HepG2 (cell line): ENCODE measurements at regions not wholly inside any gene's neighbourhood (a gene's known extent, or its start where the extent isn't known, plus 50 kb on each side); places are given as distances from the start of the nearest gene placed in this dataset.

Source experiments
- HNF4A ChIP-seq: sonication (generic); formaldehyde crosslinking; IDR thresholded peaks from 2 replicates; pipeline ENCODE4 v1.4.0; 2020; ENCODE audit warnings: missing genetic modification reagents
- HOXA5 ChIP-seq: sonication (generic); formaldehyde crosslinking; IDR thresholded peaks from 2 replicates; pipeline ENCODE4 v1.4.0; 2020; ENCODE audit warnings: missing genetic modification reagents
- KLF11 ChIP-seq: IDR thresholded peaks from 2 replicates; pipeline ENCODE4 v1.6.1; 2016; ENCODE audit warnings: missing compliant biosample characterization
- NFKBIZ ChIP-seq: IDR thresholded peaks from 2 replicates; pipeline ENCODE4 v1.6.1; 2018; ENCODE audit warnings: missing genetic modification reagents, missing compliant biosample characterization
- POLR2A ChIP-seq, 2 experiments: IDR thresholded peaks; 2 replicates each; pipeline ENCODE4 v1.6.1; 2011; ENCODE audit warnings: low read depth in 2 of 2, low read length in 2 of 2, mild to moderate bottlenecking in 1 of 2, moderate library complexity in 1 of 2; ENCODE audit not compliant: insufficient read depth in 1 of 2
- POLR2AphosphoS2 ChIP-seq: IDR thresholded peaks from 2 replicates; pipeline ENCODE4 v1.6.1; 2011; ENCODE audit warnings: low read depth, low read length, improper control_type of control experiment
- SP2 ChIP-seq: sonication (generic); formaldehyde crosslinking; IDR thresholded peaks from 2 replicates; pipeline ENCODE4 v1.5.1; 2020; ENCODE audit warnings: mild to moderate bottlenecking, missing genetic modification reagents
- ZNF326 ChIP-seq: sonication (generic); formaldehyde crosslinking; IDR thresholded peaks from 2 replicates; pipeline ENCODE4 v1.4.0; 2020; ENCODE audit warnings: missing genetic modification reagents, borderline replicate concordance
- TF ChIP-seq, protein P1 (sequence below), 2 experiments: IDR thresholded peaks; 2 replicates each; pipeline ENCODE4 v1.6.1; 2011 to 2012; ENCODE audit warnings: low read length in 2 of 2, borderline replicate concordance in 1 of 2, low read depth in 1 of 2, mild to moderate bottlenecking in 1 of 2, moderate library complexity in 1 of 2
- TF ChIP-seq, protein P2 (sequence below): sonication (generic); formaldehyde crosslinking; IDR thresholded peaks from 2 replicates; pipeline ENCODE4 v1.5.0; 2020; ENCODE audit warnings: mild to moderate bottlenecking, missing genetic modification reagents, moderate library complexity
- TF ChIP-seq, protein P3 (sequence below), 2 experiments: sonication (generic) in 1 of 2; formaldehyde crosslinking in 1 of 2; IDR thresholded peaks; 2 replicates each; pipeline versions ENCODE4 v1.5.1 to v1.6.1; 2011 to 2020; ENCODE audit warnings: borderline replicate concordance in 1 of 2, low read depth in 1 of 2, low read length in 1 of 2, mild to moderate bottlenecking in 1 of 2, missing genetic modification reagents in 1 of 2, moderate library complexity in 1 of 2
- TF ChIP-seq, protein P4 (sequence below): fragments of 450-650 bp; IDR thresholded peaks from 2 replicates; pipeline ENCODE4 v1.6.1; 2017; ENCODE audit warnings: mild to moderate bottlenecking

DNA sequence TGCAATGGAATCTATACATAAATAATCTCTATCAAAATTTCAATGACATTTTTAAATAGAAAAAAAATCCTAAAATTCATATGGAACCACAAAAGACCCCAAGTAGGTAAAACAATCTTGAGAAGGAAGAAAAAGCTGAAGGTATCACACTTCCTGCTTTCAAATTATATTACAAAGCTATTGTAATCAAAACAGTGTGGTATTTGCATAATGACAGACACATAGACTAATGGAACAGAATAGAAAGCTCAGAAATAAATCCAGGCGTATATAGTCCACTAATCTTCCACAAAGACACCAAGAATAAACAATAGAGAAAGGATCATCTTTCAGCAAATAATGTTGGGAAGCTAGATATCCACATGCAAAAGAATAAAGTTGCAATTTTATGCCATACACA lies 699.8 kb upstream of the ID2 start:
- TF ChIP-seq, protein P1, sequence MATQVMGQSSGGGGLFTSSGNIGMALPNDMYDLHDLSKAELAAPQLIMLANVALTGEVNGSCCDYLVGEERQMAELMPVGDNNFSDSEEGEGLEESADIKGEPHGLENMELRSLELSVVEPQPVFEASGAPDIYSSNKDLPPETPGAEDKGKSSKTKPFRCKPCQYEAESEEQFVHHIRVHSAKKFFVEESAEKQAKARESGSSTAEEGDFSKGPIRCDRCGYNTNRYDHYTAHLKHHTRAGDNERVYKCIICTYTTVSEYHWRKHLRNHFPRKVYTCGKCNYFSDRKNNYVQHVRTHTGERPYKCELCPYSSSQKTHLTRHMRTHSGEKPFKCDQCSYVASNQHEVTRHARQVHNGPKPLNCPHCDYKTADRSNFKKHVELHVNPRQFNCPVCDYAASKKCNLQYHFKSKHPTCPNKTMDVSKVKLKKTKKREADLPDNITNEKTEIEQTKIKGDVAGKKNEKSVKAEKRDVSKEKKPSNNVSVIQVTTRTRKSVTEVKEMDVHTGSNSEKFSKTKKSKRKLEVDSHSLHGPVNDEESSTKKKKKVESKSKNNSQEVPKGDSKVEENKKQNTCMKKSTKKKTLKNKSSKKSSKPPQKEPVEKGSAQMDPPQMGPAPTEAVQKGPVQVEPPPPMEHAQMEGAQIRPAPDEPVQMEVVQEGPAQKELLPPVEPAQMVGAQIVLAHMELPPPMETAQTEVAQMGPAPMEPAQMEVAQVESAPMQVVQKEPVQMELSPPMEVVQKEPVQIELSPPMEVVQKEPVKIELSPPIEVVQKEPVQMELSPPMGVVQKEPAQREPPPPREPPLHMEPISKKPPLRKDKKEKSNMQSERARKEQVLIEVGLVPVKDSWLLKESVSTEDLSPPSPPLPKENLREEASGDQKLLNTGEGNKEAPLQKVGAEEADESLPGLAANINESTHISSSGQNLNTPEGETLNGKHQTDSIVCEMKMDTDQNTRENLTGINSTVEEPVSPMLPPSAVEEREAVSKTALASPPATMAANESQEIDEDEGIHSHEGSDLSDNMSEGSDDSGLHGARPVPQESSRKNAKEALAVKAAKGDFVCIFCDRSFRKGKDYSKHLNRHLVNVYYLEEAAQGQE (IDR thresholded peaks at IDR 0.05; ENCODE audit: borderline replicate concordance in 1 of 2, low read depth in 1 of 2, low read length in 2 of 2), result no peak
- TF ChIP-seq POLR2A (IDR thresholded peaks at IDR 0.05; ENCODE audit: insufficient read depth in 1 of 2, low read depth in 2 of 2, low read length in 2 of 2) (no peak), ZNF326 (no peak), HOXA5 (CRISPR knock-in tag) (no peak), KLF11 (CRISPR knock-in tag) (no peak), HNF4A (CRISPR knock-in tag) (no peak), POLR2AphosphoS2 (no peak), NFKBIZ (CRISPR knock-in tag) (no peak), SP2 (CRISPR knock-in tag) (no peak)
- TF ChIP-seq, protein P2, sequence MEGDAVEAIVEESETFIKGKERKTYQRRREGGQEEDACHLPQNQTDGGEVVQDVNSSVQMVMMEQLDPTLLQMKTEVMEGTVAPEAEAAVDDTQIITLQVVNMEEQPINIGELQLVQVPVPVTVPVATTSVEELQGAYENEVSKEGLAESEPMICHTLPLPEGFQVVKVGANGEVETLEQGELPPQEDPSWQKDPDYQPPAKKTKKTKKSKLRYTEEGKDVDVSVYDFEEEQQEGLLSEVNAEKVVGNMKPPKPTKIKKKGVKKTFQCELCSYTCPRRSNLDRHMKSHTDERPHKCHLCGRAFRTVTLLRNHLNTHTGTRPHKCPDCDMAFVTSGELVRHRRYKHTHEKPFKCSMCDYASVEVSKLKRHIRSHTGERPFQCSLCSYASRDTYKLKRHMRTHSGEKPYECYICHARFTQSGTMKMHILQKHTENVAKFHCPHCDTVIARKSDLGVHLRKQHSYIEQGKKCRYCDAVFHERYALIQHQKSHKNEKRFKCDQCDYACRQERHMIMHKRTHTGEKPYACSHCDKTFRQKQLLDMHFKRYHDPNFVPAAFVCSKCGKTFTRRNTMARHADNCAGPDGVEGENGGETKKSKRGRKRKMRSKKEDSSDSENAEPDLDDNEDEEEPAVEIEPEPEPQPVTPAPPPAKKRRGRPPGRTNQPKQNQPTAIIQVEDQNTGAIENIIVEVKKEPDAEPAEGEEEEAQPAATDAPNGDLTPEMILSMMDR (CRISPR knock-in tag), result no peak
- TF ChIP-seq, protein P3, sequence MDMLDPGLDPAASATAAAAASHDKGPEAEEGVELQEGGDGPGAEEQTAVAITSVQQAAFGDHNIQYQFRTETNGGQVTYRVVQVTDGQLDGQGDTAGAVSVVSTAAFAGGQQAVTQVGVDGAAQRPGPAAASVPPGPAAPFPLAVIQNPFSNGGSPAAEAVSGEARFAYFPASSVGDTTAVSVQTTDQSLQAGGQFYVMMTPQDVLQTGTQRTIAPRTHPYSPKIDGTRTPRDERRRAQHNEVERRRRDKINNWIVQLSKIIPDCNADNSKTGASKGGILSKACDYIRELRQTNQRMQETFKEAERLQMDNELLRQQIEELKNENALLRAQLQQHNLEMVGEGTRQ (IDR thresholded peaks at IDR 0.05; ENCODE audit: low read depth, low read length), result no peak
- TF ChIP-seq, protein P3 (CRISPR knock-in tag; IDR thresholded peaks at IDR 0.05; ENCODE audit: borderline replicate concordance), result no peak
- TF ChIP-seq, protein P4, sequence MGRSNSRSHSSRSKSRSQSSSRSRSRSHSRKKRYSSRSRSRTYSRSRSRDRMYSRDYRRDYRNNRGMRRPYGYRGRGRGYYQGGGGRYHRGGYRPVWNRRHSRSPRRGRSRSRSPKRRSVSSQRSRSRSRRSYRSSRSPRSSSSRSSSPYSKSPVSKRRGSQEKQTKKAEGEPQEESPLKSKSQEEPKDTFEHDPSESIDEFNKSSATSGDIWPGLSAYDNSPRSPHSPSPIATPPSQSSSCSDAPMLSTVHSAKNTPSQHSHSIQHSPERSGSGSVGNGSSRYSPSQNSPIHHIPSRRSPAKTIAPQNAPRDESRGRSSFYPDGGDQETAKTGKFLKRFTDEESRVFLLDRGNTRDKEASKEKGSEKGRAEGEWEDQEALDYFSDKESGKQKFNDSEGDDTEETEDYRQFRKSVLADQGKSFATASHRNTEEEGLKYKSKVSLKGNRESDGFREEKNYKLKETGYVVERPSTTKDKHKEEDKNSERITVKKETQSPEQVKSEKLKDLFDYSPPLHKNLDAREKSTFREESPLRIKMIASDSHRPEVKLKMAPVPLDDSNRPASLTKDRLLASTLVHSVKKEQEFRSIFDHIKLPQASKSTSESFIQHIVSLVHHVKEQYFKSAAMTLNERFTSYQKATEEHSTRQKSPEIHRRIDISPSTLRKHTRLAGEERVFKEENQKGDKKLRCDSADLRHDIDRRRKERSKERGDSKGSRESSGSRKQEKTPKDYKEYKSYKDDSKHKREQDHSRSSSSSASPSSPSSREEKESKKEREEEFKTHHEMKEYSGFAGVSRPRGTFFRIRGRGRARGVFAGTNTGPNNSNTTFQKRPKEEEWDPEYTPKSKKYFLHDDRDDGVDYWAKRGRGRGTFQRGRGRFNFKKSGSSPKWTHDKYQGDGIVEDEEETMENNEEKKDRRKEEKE, result no peak
